ENCODE measurements at regions not wholly inside any gene's neighbourhood (a gene's known extent, or its start where the extent isn't known, plus 50 kb on each side); places are given as distances from the start of the nearest gene placed in this dataset.

GRCh38 chr11:122394313-122394712 lies 261.2 kb upstream of the UBASH3B start:
- POLR2A ChIA-PET, result no interaction called here
- no peak overlapping the region for H3K4me3 ChIP-seq (ENCODE audit: low read depth, low read length)
- TF ChIP-seq CTCF (IDR thresholded peaks at IDR 0.05; ENCODE audit: insufficient read depth, low read length, missing control alignments), result no peak
- no peak for DNase-seq (ENCODE audit: low read depth, low spot score)
- CTCF ChIA-PET, result no interaction called here

GRCh38 chr11:122393209-122393860 lies 262.2 kb upstream of the UBASH3B start:
- H3K4me3 ChIP-seq (ENCODE audit: low read depth, low read length), result no peak overlapping the region
- ChIA-PET CTCF (no interaction called here), POLR2A (interaction anchor here (0.6 kb wide), 1 partner anchor 53 kb away, joined by 4 read pairs; no protein-coding TSS in a partner anchor)
- DNase-seq (ENCODE audit: low read depth, low spot score), result no peak
- TF ChIP-seq CTCF (IDR thresholded peaks at IDR 0.05; ENCODE audit: insufficient read depth, low read length, missing control alignments), result no peak

GRCh38 chr11:122392508-122392907 lies 263.0 kb upstream of the UBASH3B start:
- POLR2A ChIA-PET, result interaction anchor here (0.6 kb wide), 1 partner anchor 52 kb away, joined by 4 read pairs; no protein-coding TSS in a partner anchor
- no peak for DNase-seq (ENCODE audit: low read depth, low spot score)
- CTCF ChIA-PET, result no interaction called here
- no peak for TF ChIP-seq CTCF (IDR thresholded peaks at IDR 0.05; ENCODE audit: insufficient read depth, low read length, missing control alignments)
- H3K4me3 ChIP-seq (ENCODE audit: low read depth, low read length), result no peak overlapping the region

- ChIA-PET CTCF (no interaction called here), POLR2A (no interaction called here)
- H3K4me3 ChIP-seq (ENCODE audit: low read depth, low read length), result no peak overlapping the region
- no peak for TF ChIP-seq CTCF (IDR thresholded peaks at IDR 0.05; ENCODE audit: insufficient read depth, low read length, missing control alignments)
- DNase-seq (ENCODE audit: low read depth, low spot score), result no peak
These were observed 264.5 kb upstream of the UBASH3B start for GRCh38 chr11:122391049-122391448.

- CTCF ChIA-PET, result no interaction called here
- DNase-seq (ENCODE audit: low read depth, low spot score), result no peak
- H3K4me3 ChIP-seq (ENCODE audit: low read depth, low read length), result no peak overlapping the region
- no peak for TF ChIP-seq CTCF (IDR thresholded peaks at IDR 0.05; ENCODE audit: insufficient read depth, low read length, missing control alignments)
- POLR2A ChIA-PET, result no interaction called here
These were observed 267.2 kb upstream of the BLID start for GRCh38 chr11:122383186-122383585.

GRCh38 chr11:122375687-122376399 lies 259.8 kb upstream of the BLID start:
- TF ChIP-seq CTCF (IDR thresholded peaks at IDR 0.05; ENCODE audit: insufficient read depth, low read length, missing control alignments), result no peak
- CTCF ChIA-PET, result no interaction called here
- no peak for DNase-seq (ENCODE audit: low read depth, low spot score)
- no peak overlapping the region for H3K4me3 ChIP-seq (ENCODE audit: low read depth, low read length)
- POLR2A ChIA-PET, result no interaction called here

All from AG04449 (cell line).